Motor neuron (in vitro differentiated cells): ENCODE measurements at regions not wholly inside any gene's neighbourhood (a gene's known extent, or its start where the extent isn't known, plus 50 kb on each side); places are given as distances from the start of the nearest gene placed in this dataset.

Source experiments
- ATAC-seq, 8 experiments: fragments of 200-7000 bp; cut with Tn5 transposase; replicated peaks in 6 of 8; 2 replicates each; pipeline ENCODE4 v1.8.0; 2021; ENCODE audit warnings: mild to moderate bottlenecking in 8 of 8, moderate library complexity in 8 of 8
- H3K27ac ChIP-seq, 2 donors: fragments of 250-450 bp; sonication (Bioruptor Pico); 2 replicates each; pipeline ENCODE4 v1.9.0; 2021; ENCODE audit warnings: antibody characterized with exemption in 2 of 2, mild to moderate bottlenecking in 2 of 2, moderate library complexity in 1 of 2
- H3K4me1 ChIP-seq, 2 donors: fragments of 250-450 bp; sonication (Bioruptor Pico); replicated peaks in 1 of 2; 2 replicates each; pipeline ENCODE4 v1.6.1; 2021; ENCODE audit warnings: antibody characterized with exemption in 2 of 2, mild to moderate bottlenecking in 2 of 2, moderate library complexity in 1 of 2
- H3K4me3 ChIP-seq, 5 donors: fragments of 250-450 bp; sonication (Bioruptor Pico); 2 replicates each; pipeline ENCODE4 v1.9.0; 2021; ENCODE audit warnings: antibody characterized with exemption in 5 of 5, mild to moderate bottlenecking in 5 of 5, moderate library complexity in 4 of 5
- WGBS, 10 experiments: fragments of 450-650 bp; shearing (Covaris generic); methylation state at CpG; one replicate each; pipeline ENCODE4 v1.0.0; 2022; 5-methylcytosine and 5-hydroxymethylcytosine counted together
- in situ Hi-C, 9 experiments: fragments of 400-800 bp; cut with MboI; loops; one replicate each; pipeline ENCODE4 v1.15.0; 2021; ENCODE audit warnings: low sequenced_read_pairs in 9 of 9, low pct_unique_long_range_greater_than_20kb in 2 of 9; ENCODE audit not compliant: unreplicated experiment in 9 of 9

- Histone ChIP-seq H3K27ac (no peak overlapping the region), H3K4me1 (peaks cover 0 to 8% of the 10 kb centered on the region in 2 donors), H3K4me3 (no peak overlapping the region)
- 14 to 90% (median 59%) methylated on average over 1 to 3 of the region's 3 CpGs for WGBS, 10 experiments
- ATAC-seq = no peak
- in situ Hi-C loops = no loop called here
Observed at GRCh38 chr18:6649421-6650126, 79.9 kb upstream of the ARHGAP28 start.

- ATAC-seq = no peak
- H3K4me3 ChIP-seq = no peak overlapping the region
- in situ Hi-C loops = no loop called here
- H3K4me1 ChIP-seq = peaks cover 0 to 6% of the 10 kb centered on the region in 2 donors
- 7 to 96% (median 70%) methylated on average over 1 to 3 of the region's 3 CpGs; no CpG with 5 or more reads in 2 of the 10 experiments for WGBS, 10 experiments
- no peak overlapping the region for H3K27ac ChIP-seq
Observed at GRCh38 chr18:6650127-6650507, 79.4 kb upstream of the ARHGAP28 start.

- 51 to 85% (median 68%) methylated on average over 3 to 6 of the region's 6 CpGs; no CpG with 5 or more reads in 5 of the 10 experiments for WGBS, 10 experiments
- Histone ChIP-seq H3K4me1 (peaks cover 0 to 2% of the 10 kb centered on the region in 2 donors), H3K27ac (no peak overlapping the region), H3K4me3 (no peak overlapping the region)
- in situ Hi-C loops = no loop called here
- peak in 1 of 8 experiments; percentile 20 for ATAC-seq
Observed at GRCh38 chr18:6650747-6651146, 78.8 kb upstream of the ARHGAP28 start.

- Histone ChIP-seq H3K4me1 (no peaks in the 10 kb centered on the region), H3K27ac (no peak overlapping the region), H3K4me3 (no peak overlapping the region)
- in situ Hi-C loops = no loop called here
- ATAC-seq = no peak
Observed at GRCh38 chr18:6652098-6652497, 77.4 kb upstream of the ARHGAP28 start.

GRCh38 chr18:6653880-6654279 lies 75.6 kb upstream of the ARHGAP28 start:
- WGBS, 10 experiments = 43 to 100% (median 60%) methylated on average over 1 to 2 of the region's 2 CpGs; no CpG with 5 or more reads in 7 of the 10 experiments
- Histone ChIP-seq H3K27ac (no peak overlapping the region), H3K4me1 (no peaks in the 10 kb centered on the region), H3K4me3 (no peak overlapping the region)
- ATAC-seq = no peak
- in situ Hi-C loops = no loop called here

- no peak overlapping the region for H3K4me3 ChIP-seq
- ATAC-seq = peak in 2 of 8 experiments; percentile 17 to 54
- in situ Hi-C loops = no loop called here
- no peak overlapping the region for H3K27ac ChIP-seq
- 23 to 90% (median 81%) methylated on average over 5 to 7 of the region's 7 CpGs; no CpG with 5 or more reads in 1 of the 10 experiments for WGBS, 10 experiments
- peaks cover 0 to 3% of the 10 kb centered on the region in 2 donors for H3K4me1 ChIP-seq
Observed at GRCh38 chr18:6659963-6660725, 69.4 kb upstream of the ARHGAP28 start.

- in situ Hi-C loops = no loop called here
- WGBS, 10 experiments = 0 to 90% (median 69%) methylated on average over 1 to 4 of the region's 4 CpGs; no CpG with 5 or more reads in 1 of the 10 experiments
- Histone ChIP-seq H3K4me3 (no peak overlapping the region), H3K4me1 (peaks cover 0 to 3% of the 10 kb centered on the region in 2 donors), H3K27ac (no peak overlapping the region)
- ATAC-seq = peak in 1 of 8 experiments; percentile 68
Observed at GRCh38 chr18:6661692-6662415, 67.7 kb upstream of the ARHGAP28 start.

GRCh38 chr18:6666012-6666685 lies 63.4 kb upstream of the ARHGAP28 start:
- in situ Hi-C loops = no loop called here
- Histone ChIP-seq H3K4me3 (no peak overlapping the region), H3K4me1 (peaks cover 0 to 3% of the 10 kb centered on the region in 2 donors), H3K27ac (no peak overlapping the region)
- 0 to 95% (median 71%) methylated on average over 1 to 3 of the region's 3 CpGs; no CpG with 5 or more reads in 1 of the 10 experiments for WGBS, 10 experiments
- ATAC-seq = peak in 3 of 8 experiments; percentile 39 to 67 (median 48)

- in situ Hi-C loops = no loop called here
- Histone ChIP-seq H3K27ac (no peak overlapping the region), H3K4me3 (no peak overlapping the region), H3K4me1 (no peaks in the 10 kb centered on the region)
- no peak for ATAC-seq
- WGBS, 10 experiments = 17 to 100% (median 100%) methylated on average over 1 of the region's 1 CpG; no CpG with 5 or more reads in 1 of the 10 experiments
Observed at GRCh38 chr18:6668836-6669235, 60.7 kb upstream of the ARHGAP28 start.

GRCh38 chr18:6672821-6673308 lies 56.7 kb upstream of the ARHGAP28 start:
- in situ Hi-C loops = no loop called here
- H3K4me3 ChIP-seq = no peak overlapping the region
- H3K4me1 ChIP-seq = no peaks in the 10 kb centered on the region
- 0 to 100% (median 82%) methylated on average over 1 to 2 of the region's 2 CpGs; no CpG with 5 or more reads in 3 of the 10 experiments for WGBS, 10 experiments
- ATAC-seq = no peak
- no peak overlapping the region for H3K27ac ChIP-seq

GRCh38 chr18:6677086-6677485 lies 52.4 kb upstream of the ARHGAP28 start:
- no peak for ATAC-seq
- H3K4me3 ChIP-seq = no peak overlapping the region
- in situ Hi-C loops = no loop called here
- no peaks in the 10 kb centered on the region for H3K4me1 ChIP-seq
- WGBS, 10 experiments = 50 to 100% (median 100%) methylated on average over 1 to 2 of the region's 2 CpGs; no CpG with 5 or more reads in 1 of the 10 experiments
- H3K27ac ChIP-seq = no peak overlapping the region

- no peak overlapping the region for H3K27ac ChIP-seq
- H3K4me1 ChIP-seq = no peaks in the 10 kb centered on the region
- in situ Hi-C loops = no loop called here
- H3K4me3 ChIP-seq = no peak overlapping the region
- 3 to 77% (median 52%) methylated on average over 1 to 4 of the region's 4 CpGs; no CpG with 5 or more reads in 1 of the 10 experiments for WGBS, 10 experiments
- peak in 5 of 8 experiments; percentile 38 to 65 (median 45) for ATAC-seq
Observed at GRCh38 chr18:6679201-6679600, 50.3 kb upstream of the ARHGAP28 start.
